IPS-18a (cell line): ENCODE measurements at regions not wholly inside any gene's neighbourhood (a gene's known extent, or its start where the extent isn't known, plus 50 kb on each side); places are given as distances from the start of the nearest gene placed in this dataset.

Experiments used
- H3K27ac ChIP-seq: one replicate; pipeline ENCODE4 v1.5.1; 2013; ENCODE audit warnings: low read length
- H3K27me3 ChIP-seq: one replicate; pipeline ENCODE4 v1.6.1; 2013; ENCODE audit warnings: mild to moderate bottlenecking, low read length; ENCODE audit not compliant: control insufficient read depth, insufficient read depth
- H3K36me3 ChIP-seq: one replicate; pipeline ENCODE4 v1.6.1; 2013; ENCODE audit warnings: low read depth, low read length; ENCODE audit not compliant: control insufficient read depth
- H3K4me1 ChIP-seq: one replicate; pipeline ENCODE4 v1.6.1; 2013; ENCODE audit warnings: low read depth, low read length; ENCODE audit not compliant: control insufficient read depth
- H3K4me3 ChIP-seq: one replicate; pipeline ENCODE4 v1.5.1; 2013; ENCODE audit warnings: low read length
- H3K9ac ChIP-seq: one replicate; pipeline ENCODE4 v1.6.1; 2013; ENCODE audit warnings: mild to moderate bottlenecking, low read length, moderate library complexity
- H3K9me3 ChIP-seq: one replicate; pipeline ENCODE4 v1.6.1; 2013; ENCODE audit warnings: low read depth, low read length; ENCODE audit not compliant: control insufficient read depth

DNA sequence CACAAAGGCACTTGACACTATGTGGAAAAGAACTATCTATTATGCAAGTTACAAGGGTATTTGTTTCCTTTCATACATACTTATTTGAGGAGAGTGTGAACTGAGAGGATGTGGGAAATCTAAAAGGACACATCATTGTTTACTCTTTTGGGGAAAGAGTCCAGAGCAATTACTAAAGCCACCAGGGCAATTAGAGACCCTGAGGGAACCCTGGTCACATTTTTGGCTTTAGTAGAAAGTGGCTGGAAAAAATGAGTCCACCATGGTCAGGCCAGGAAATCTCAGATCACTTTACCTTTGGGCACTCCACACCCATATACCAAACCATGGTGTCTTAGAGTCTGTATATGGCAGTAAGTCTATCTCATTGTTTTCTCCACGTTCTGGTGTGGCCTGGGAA is 243.3 kb downstream of the HLX start:
- Histone ChIP-seq H3K27ac (no peak overlapping the region), H3K4me3 (no peak overlapping the region), H3K36me3 (no peaks in the 10 kb centered on the region), H3K27me3 (no peaks in the 10 kb centered on the region), H3K4me1 (no peaks in the 10 kb centered on the region), H3K9ac (no peak overlapping the region), H3K9me3 (no peaks in the 10 kb centered on the region)

DNA sequence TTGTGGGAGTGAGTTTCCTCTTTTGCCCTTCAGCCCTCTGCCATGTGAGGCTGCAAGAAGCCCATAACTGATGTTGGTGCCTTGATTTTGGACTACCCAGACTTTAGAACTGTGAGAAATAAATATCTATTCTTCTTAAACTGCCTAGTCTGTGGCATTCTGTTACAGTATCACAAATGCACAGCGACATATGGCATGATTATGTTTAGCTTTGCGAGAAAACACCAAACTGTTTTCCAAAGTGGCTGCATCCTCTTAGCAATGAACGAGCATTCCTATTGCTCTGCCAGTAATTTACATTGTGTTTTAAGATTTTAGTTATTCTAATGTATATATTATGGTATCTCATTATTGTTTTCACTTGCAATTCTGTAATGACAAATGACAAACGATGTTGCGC is 246.7 kb downstream of the HLX start:
- H3K27me3 ChIP-seq = no peaks in the 10 kb centered on the region
- no peak overlapping the region for H3K9ac ChIP-seq
- no peak overlapping the region for H3K4me3 ChIP-seq
- no peak overlapping the region for H3K27ac ChIP-seq
- H3K4me1 ChIP-seq = no peaks in the 10 kb centered on the region
- H3K36me3 ChIP-seq = no peaks in the 10 kb centered on the region
- H3K9me3 ChIP-seq = no peaks in the 10 kb centered on the region

DNA sequence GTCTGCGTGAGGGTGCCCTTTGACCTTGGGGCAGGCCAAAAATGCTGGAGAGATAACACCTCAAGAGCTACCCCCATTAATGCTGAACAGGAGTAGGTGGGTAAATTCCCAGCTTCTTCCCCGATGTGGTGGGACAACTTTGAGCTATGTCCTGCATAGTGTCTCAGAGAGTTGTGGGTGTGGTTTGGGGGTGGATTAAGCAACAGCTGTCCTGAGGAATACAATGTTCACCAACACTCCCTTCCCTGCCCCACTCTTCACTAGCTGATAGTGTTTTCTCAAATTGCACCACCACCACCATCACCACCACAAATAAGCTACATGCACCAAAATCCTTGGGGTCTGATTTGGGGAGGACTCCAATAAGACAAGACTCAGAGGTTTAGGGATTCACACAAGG is 258.4 kb downstream of the HLX start:
- Histone ChIP-seq H3K4me3 (no peak overlapping the region), H3K4me1 (no peaks in the 10 kb centered on the region), H3K27ac (no peak overlapping the region), H3K27me3 (no peaks in the 10 kb centered on the region), H3K9me3 (no peaks in the 10 kb centered on the region), H3K36me3 (no peaks in the 10 kb centered on the region), H3K9ac (no peak overlapping the region)

- Histone ChIP-seq H3K9me3 (no peaks in the 10 kb centered on the region), H3K27me3 (no peaks in the 10 kb centered on the region), H3K27ac (no peak overlapping the region), H3K9ac (no peak overlapping the region), H3K4me1 (no peaks in the 10 kb centered on the region), H3K4me3 (no peak overlapping the region), H3K36me3 (no peaks in the 10 kb centered on the region)
These were observed 259.3 kb downstream of the HLX start for GRCh38 chr1:221138516-221138915.

DNA sequence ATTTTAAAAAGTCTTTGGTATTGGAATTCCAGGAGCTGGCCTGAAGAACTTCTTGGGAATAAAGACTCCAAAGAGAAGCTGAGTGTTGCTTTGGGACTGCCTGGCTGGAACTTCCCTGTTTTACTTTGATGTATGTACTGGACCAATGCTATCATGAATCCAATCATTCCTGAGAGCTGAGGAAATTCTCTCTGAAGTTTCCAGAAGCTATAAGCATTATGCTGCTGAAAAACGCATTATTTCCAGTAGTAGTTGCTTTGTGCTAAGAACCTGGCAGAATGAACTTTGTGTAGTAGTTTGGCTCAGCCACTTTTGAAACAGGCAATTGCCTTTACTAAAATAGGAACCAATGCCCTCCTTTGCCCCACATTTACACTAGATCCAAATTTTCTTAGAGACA is 260.7 kb downstream of the HLX start:
- H3K36me3 ChIP-seq = no peaks in the 10 kb centered on the region
- no peaks in the 10 kb centered on the region for H3K9me3 ChIP-seq
- H3K9ac ChIP-seq = no peak overlapping the region
- H3K27me3 ChIP-seq = no peaks in the 10 kb centered on the region
- H3K4me1 ChIP-seq = no peaks in the 10 kb centered on the region
- H3K27ac ChIP-seq = no peak overlapping the region
- no peak overlapping the region for H3K4me3 ChIP-seq

- Histone ChIP-seq H3K4me1 (no peaks in the 10 kb centered on the region), H3K9ac (no peak overlapping the region), H3K36me3 (no peaks in the 10 kb centered on the region), H3K27me3 (no peaks in the 10 kb centered on the region), H3K4me3 (no peak overlapping the region), H3K27ac (no peak overlapping the region), H3K9me3 (no peaks in the 10 kb centered on the region)
These were observed 261.9 kb downstream of the HLX start for GRCh38 chr1:221141096-221141495.

- Histone ChIP-seq H3K27me3 (no peaks in the 10 kb centered on the region), H3K36me3 (no peaks in the 10 kb centered on the region), H3K27ac (no peak overlapping the region), H3K4me1 (no peaks in the 10 kb centered on the region), H3K9me3 (no peaks in the 10 kb centered on the region), H3K9ac (no peak overlapping the region), H3K4me3 (no peak overlapping the region)
These were observed 262.5 kb downstream of the HLX start for GRCh38 chr1:221141606-221142285.

GRCh38 chr1:221148660-221149059 is 269.4 kb downstream of the HLX start:
- no peak overlapping the region for H3K9ac ChIP-seq
- no peaks in the 10 kb centered on the region for H3K36me3 ChIP-seq
- H3K9me3 ChIP-seq = no peaks in the 10 kb centered on the region
- H3K27ac ChIP-seq = no peak overlapping the region
- H3K27me3 ChIP-seq = no peaks in the 10 kb centered on the region
- no peak overlapping the region for H3K4me3 ChIP-seq
- no peaks in the 10 kb centered on the region for H3K4me1 ChIP-seq

- Histone ChIP-seq H3K4me3 (no peak overlapping the region), H3K9me3 (no peaks in the 10 kb centered on the region), H3K9ac (no peak overlapping the region), H3K27me3 (no peaks in the 10 kb centered on the region), H3K36me3 (no peaks in the 10 kb centered on the region), H3K27ac (no peak overlapping the region), H3K4me1 (no peaks in the 10 kb centered on the region)
These were observed 269.9 kb downstream of the HLX start for GRCh38 chr1:221149111-221149510.

DNA sequence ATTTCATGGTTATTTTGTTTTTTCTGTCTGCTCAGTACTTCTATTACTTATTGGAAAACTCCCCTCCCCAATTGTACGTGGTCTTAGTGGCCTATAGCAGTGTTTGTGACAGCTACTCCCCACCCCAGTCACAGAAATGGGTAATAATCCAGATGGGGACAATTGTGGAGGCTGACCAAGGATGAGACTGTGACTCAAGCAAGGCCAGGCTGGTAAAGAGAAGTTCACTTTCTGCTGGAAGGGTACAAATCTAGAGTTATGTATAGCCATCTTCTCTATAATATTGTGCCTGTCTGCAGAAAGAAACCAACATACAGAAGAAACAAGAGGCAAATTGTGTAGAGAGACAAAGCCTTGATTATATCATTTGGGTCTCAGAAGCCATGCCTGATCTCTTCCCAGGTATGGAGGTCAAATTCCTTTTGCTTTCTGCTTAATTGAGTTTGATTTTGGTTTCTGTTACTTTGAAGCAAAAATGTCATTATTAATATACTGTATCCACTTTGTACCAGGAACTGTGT is 270.4 kb downstream of the HLX start:
- no peaks in the 10 kb centered on the region for H3K36me3 ChIP-seq
- no peak overlapping the region for H3K9ac ChIP-seq
- H3K27ac ChIP-seq = no peak overlapping the region
- H3K27me3 ChIP-seq = no peaks in the 10 kb centered on the region
- H3K9me3 ChIP-seq = no peaks in the 10 kb centered on the region
- no peak overlapping the region for H3K4me3 ChIP-seq
- H3K4me1 ChIP-seq = no peaks in the 10 kb centered on the region

GRCh38 chr1:221150996-221151395 is 271.8 kb downstream of the HLX start:
- Histone ChIP-seq H3K4me3 (no peak overlapping the region), H3K36me3 (no peaks in the 10 kb centered on the region), H3K4me1 (no peaks in the 10 kb centered on the region), H3K27me3 (no peaks in the 10 kb centered on the region), H3K9ac (no peak overlapping the region), H3K27ac (no peak overlapping the region), H3K9me3 (no peaks in the 10 kb centered on the region)

- no peaks in the 10 kb centered on the region for H3K36me3 ChIP-seq
These were observed 275.7 kb downstream of the HLX start for GRCh38 chr1:221154932-221155331.

More at GRCh38 chr1:221154932-221155331, 275.7 kb downstream of the HLX start:
- Histone ChIP-seq H3K4me1 (no peaks in the 10 kb centered on the region), H3K27me3 (no peaks in the 10 kb centered on the region), H3K27ac (no peak overlapping the region), H3K4me3 (no peak overlapping the region), H3K9ac (no peak overlapping the region), H3K9me3 (no peaks in the 10 kb centered on the region)
